ENCODE measurements at regions not wholly inside any gene's neighbourhood (a gene's known extent, or its start where the extent isn't known, plus 50 kb on each side); places are given as distances from the start of the nearest gene placed in this dataset.

- TF ChIP-seq CTCF (IDR thresholded peaks at IDR 0.05): no peak
- TF ChIP-seq POLR2A (IDR thresholded peaks at IDR 0.05): no peak
These were observed 60.4 kb upstream of the THY1 start for GRCh38 chr11:119483341-119483880.

Measured in lower leg skin (tissue), 3 donors.